SK-N-SH treated with all-trans-retinoic acid at 6 μM for 48 hours (cell line): ENCODE measurements at regions not wholly inside any gene's neighbourhood (a gene's known extent, or its start where the extent isn't known, plus 50 kb on each side); places are given as distances from the start of the nearest gene placed in this dataset.

Experiments used
- ATAC-seq: fragments of 200-7000 bp; cut with Tn5 transposase; 3 replicates; pipeline ENCODE4 v1.9.1; 2020; ENCODE audit warnings: mild to moderate bottlenecking, moderate library complexity
- ARNTL ChIP-seq: fragments of 450-650 bp; formaldehyde crosslinking; IDR thresholded peaks from 2 replicates; pipeline ENCODE4 v1.5.0; 2020; ENCODE audit warnings: low read depth, mild to moderate bottlenecking, moderate library complexity, borderline replicate concordance
- BACH2 ChIP-seq: fragments of 250-450 bp; sonication (Bioruptor Pico); IDR thresholded peaks from 2 replicates; pipeline ENCODE4 v1.9.0; 2021; ENCODE audit warnings: mild to moderate bottlenecking, borderline replicate concordance
- CREB5 ChIP-seq: fragments of 250-450 bp; sonication (Bioruptor Pico); IDR thresholded peaks from 2 replicates; pipeline ENCODE4 v1.5.1; 2020; ENCODE audit warnings: low read depth, mild to moderate bottlenecking, moderate library complexity
- CSDC2 ChIP-seq: fragments of 250-450 bp; sonication (Bioruptor Pico); IDR thresholded peaks from 2 replicates; pipeline ENCODE4 v1.5.0; 2020; ENCODE audit warnings: mild to moderate bottlenecking, moderate library complexity
- CSRNP3 ChIP-seq: fragments of 250-450 bp; sonication (Bioruptor Pico); IDR thresholded peaks from 2 replicates; pipeline ENCODE4 v1.5.1; 2021; ENCODE audit warnings: mild to moderate bottlenecking, moderate library complexity
- ESRRG ChIP-seq: fragments of 250-450 bp; sonication (Bioruptor Pico); IDR thresholded peaks from 2 replicates; pipeline ENCODE4 v1.6.1; 2021; ENCODE audit warnings: mild to moderate bottlenecking
- GLIS3 ChIP-seq: fragments of 250-450 bp; sonication (Bioruptor Pico); IDR thresholded peaks from 2 replicates; pipeline ENCODE4 v1.5.0; 2020; ENCODE audit warnings: mild to moderate bottlenecking, moderate library complexity
- OSR1 ChIP-seq: fragments of 250-450 bp; sonication (Bioruptor Pico); IDR thresholded peaks from 2 replicates; pipeline ENCODE4 v1.8.0; 2022; ENCODE audit warnings: moderate library complexity, mild to moderate bottlenecking, inconsistent platforms
- PPARA ChIP-seq: fragments of 250-450 bp; sonication (Bioruptor Pico); IDR thresholded peaks from 2 replicates; pipeline ENCODE4 v1.5.0; 2020; ENCODE audit warnings: mild to moderate bottlenecking, borderline replicate concordance
- RARB ChIP-seq: fragments of 250-450 bp; sonication (Bioruptor Pico); IDR thresholded peaks from 2 replicates; pipeline ENCODE4 v1.8.0; 2021; ENCODE audit warnings: mild to moderate bottlenecking, moderate library complexity
- TCF4 ChIP-seq: fragments of 250-450 bp; sonication (Bioruptor Pico); IDR thresholded peaks from 2 replicates; pipeline ENCODE4 v1.8.0; 2021; ENCODE audit warnings: mild to moderate bottlenecking, moderate library complexity, borderline replicate concordance
- ZC3H10 ChIP-seq: fragments of 250-450 bp; sonication (Bioruptor Pico); IDR thresholded peaks from 2 replicates; pipeline ENCODE4 v1.5.1; 2021; ENCODE audit warnings: mild to moderate bottlenecking, moderate library complexity
- ZFP3 ChIP-seq: fragments of 250-450 bp; sonication (Bioruptor Pico); IDR thresholded peaks from 2 replicates; pipeline ENCODE4 v1.5.0; 2020; ENCODE audit warnings: mild to moderate bottlenecking, moderate library complexity
- ZFP30 ChIP-seq: fragments of 450-650 bp; formaldehyde crosslinking; IDR thresholded peaks from 2 replicates; pipeline ENCODE4 v1.5.0; 2022; ENCODE audit warnings: mild to moderate bottlenecking, moderate library complexity
- ZNF565 ChIP-seq: fragments of 450-650 bp; formaldehyde crosslinking; conservative IDR thresholded peaks from 2 replicates; pipeline ENCODE4 v1.5.0; 2020; ENCODE audit warnings: low read depth, mild to moderate bottlenecking, moderate library complexity
- ZNF70 ChIP-seq: fragments of 450-650 bp; formaldehyde crosslinking; IDR thresholded peaks from 2 replicates; pipeline ENCODE4 v1.5.0; 2020; ENCODE audit warnings: mild to moderate bottlenecking, moderate library complexity
- ZNF8 ChIP-seq: fragments of 450-650 bp; formaldehyde crosslinking; IDR thresholded peaks from 2 replicates; pipeline ENCODE4 v1.5.0; 2020; ENCODE audit warnings: mild to moderate bottlenecking, moderate library complexity
- TF ChIP-seq, protein P1 (sequence below): fragments of 250-450 bp; sonication (Bioruptor Pico); IDR thresholded peaks from 2 replicates; pipeline ENCODE4 v1.8.0; 2020; ENCODE audit warnings: mild to moderate bottlenecking, moderate library complexity, borderline replicate concordance
- TF ChIP-seq, protein P2 (sequence below): fragments of 250-450 bp; sonication (Bioruptor Pico); IDR thresholded peaks from 2 replicates; pipeline ENCODE4 v1.8.0; 2021; ENCODE audit warnings: low read depth, mild to moderate bottlenecking, moderate library complexity, borderline replicate concordance
- TF ChIP-seq, protein P3 (sequence below): fragments of 250-450 bp; sonication (Bioruptor Pico); IDR thresholded peaks from 2 replicates; pipeline ENCODE4 v1.5.0; 2020; ENCODE audit warnings: mild to moderate bottlenecking, moderate library complexity

GRCh38 chr4:12963291-12963690 is 520.8 kb downstream of the RAB28 start:
- TF ChIP-seq ZC3H10 (CRISPR knock-in tag) = no peak
- TF ChIP-seq ZFP30 = no peak
- TF ChIP-seq, protein P1, sequence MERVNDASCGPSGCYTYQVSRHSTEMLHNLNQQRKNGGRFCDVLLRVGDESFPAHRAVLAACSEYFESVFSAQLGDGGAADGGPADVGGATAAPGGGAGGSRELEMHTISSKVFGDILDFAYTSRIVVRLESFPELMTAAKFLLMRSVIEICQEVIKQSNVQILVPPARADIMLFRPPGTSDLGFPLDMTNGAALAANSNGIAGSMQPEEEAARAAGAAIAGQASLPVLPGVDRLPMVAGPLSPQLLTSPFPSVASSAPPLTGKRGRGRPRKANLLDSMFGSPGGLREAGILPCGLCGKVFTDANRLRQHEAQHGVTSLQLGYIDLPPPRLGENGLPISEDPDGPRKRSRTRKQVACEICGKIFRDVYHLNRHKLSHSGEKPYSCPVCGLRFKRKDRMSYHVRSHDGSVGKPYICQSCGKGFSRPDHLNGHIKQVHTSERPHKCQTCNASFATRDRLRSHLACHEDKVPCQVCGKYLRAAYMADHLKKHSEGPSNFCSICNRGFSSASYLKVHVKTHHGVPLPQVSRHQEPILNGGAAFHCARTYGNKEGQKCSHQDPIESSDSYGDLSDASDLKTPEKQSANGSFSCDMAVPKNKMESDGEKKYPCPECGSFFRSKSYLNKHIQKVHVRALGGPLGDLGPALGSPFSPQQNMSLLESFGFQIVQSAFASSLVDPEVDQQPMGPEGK (CRISPR knock-in tag) = no peak
- no peak for TF ChIP-seq BACH2
- no peak for TF ChIP-seq GLIS3 (CRISPR knock-in tag)
- no peak for TF ChIP-seq ZNF565 (CRISPR knock-in tag)
- TF ChIP-seq ZFP3 (CRISPR knock-in tag) = no peak
- TF ChIP-seq PPARA = no peak
- TF ChIP-seq ZNF8 = no peak
- TF ChIP-seq ZNF70 = no peak
- no peak for TF ChIP-seq CREB5
- TF ChIP-seq OSR1 (CRISPR knock-in tag) = no peak
- no peak for TF ChIP-seq TCF4 (CRISPR knock-in tag)
- TF ChIP-seq CSRNP3 (CRISPR knock-in tag) = no peak
- no peak for ATAC-seq

GRCh38 chr4:12961713-12962112 is 522.4 kb downstream of the RAB28 start:
- ATAC-seq = no peak
- TF ChIP-seq, protein P2, sequence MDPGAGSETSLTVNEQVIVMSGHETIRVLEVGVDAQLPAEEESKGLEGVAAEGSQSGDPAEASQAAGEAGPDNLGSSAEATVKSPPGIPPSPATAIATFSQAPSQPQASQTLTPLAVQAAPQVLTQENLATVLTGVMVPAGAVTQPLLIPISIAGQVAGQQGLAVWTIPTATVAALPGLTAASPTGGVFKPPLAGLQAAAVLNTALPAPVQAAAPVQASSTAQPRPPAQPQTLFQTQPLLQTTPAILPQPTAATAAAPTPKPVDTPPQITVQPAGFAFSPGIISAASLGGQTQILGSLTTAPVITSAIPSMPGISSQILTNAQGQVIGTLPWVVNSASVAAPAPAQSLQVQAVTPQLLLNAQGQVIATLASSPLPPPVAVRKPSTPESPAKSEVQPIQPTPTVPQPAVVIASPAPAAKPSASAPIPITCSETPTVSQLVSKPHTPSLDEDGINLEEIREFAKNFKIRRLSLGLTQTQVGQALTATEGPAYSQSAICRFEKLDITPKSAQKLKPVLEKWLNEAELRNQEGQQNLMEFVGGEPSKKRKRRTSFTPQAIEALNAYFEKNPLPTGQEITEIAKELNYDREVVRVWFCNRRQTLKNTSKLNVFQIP (CRISPR knock-in tag) = no peak

DNA sequence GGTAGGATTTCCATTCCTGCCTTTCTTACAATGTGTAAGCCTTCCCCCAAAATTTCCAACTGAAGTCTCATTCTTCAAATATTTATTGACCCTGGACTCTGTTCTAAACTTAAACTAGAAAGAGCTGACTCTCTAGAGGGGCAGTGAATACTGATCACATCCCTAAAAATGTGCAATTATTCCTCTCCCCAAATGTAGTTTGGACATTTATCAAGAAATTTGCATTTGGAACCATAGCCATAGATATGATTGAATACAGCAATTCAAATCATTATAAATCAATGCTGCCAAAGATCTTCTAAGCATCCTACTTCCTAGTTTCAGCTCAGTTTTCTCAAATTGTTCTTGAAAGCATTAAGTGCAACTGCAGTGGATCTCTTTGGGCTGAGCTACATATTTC is 525.7 kb downstream of the RAB28 start:
- TF ChIP-seq CSDC2 (no peak), CSRNP3 (CRISPR knock-in tag) (no peak), ESRRG (CRISPR knock-in tag) (no peak), ZNF8 (no peak), OSR1 (CRISPR knock-in tag) (no peak), CREB5 (no peak), RARB (CRISPR knock-in tag) (no peak), ZNF70 (no peak), ARNTL (CRISPR knock-in tag) (no peak), ZFP3 (CRISPR knock-in tag) (no peak), TCF4 (CRISPR knock-in tag) (no peak)
- TF ChIP-seq, protein P3, sequence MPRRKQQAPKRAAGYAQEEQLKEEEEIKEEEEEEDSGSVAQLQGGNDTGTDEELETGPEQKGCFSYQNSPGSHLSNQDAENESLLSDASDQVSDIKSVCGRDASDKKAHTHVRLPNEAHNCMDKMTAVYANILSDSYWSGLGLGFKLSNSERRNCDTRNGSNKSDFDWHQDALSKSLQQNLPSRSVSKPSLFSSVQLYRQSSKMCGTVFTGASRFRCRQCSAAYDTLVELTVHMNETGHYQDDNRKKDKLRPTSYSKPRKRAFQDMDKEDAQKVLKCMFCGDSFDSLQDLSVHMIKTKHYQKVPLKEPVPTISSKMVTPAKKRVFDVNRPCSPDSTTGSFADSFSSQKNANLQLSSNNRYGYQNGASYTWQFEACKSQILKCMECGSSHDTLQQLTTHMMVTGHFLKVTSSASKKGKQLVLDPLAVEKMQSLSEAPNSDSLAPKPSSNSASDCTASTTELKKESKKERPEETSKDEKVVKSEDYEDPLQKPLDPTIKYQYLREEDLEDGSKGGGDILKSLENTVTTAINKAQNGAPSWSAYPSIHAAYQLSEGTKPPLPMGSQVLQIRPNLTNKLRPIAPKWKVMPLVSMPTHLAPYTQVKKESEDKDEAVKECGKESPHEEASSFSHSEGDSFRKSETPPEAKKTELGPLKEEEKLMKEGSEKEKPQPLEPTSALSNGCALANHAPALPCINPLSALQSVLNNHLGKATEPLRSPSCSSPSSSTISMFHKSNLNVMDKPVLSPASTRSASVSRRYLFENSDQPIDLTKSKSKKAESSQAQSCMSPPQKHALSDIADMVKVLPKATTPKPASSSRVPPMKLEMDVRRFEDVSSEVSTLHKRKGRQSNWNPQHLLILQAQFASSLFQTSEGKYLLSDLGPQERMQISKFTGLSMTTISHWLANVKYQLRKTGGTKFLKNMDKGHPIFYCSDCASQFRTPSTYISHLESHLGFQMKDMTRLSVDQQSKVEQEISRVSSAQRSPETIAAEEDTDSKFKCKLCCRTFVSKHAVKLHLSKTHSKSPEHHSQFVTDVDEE (CRISPR knock-in tag) = no peak
- ATAC-seq = no peak
